Ishikawa (cell line): ENCODE measurements at regions not wholly inside any gene's neighbourhood (a gene's known extent, or its start where the extent isn't known, plus 50 kb on each side); places are given as distances from the start of the nearest gene placed in this dataset.

Experiments
- CREB1 ChIP-seq: IDR thresholded peaks from 2 replicates; pipeline ENCODE4 v1.6.1; 2012; ENCODE audit warnings: low read depth
- MAX ChIP-seq: IDR thresholded peaks from 2 replicates; pipeline ENCODE4 v1.6.1; 2012

GRCh38 chr2:16280081-16280480 lies 339.7 kb downstream of the MYCN start:
- TF ChIP-seq MAX, result no peak
- no peak for TF ChIP-seq CREB1
